ENCODE measurements at regions not wholly inside any gene's neighbourhood (a gene's known extent, or its start where the extent isn't known, plus 50 kb on each side); places are given as distances from the start of the nearest gene placed in this dataset.

DNA sequence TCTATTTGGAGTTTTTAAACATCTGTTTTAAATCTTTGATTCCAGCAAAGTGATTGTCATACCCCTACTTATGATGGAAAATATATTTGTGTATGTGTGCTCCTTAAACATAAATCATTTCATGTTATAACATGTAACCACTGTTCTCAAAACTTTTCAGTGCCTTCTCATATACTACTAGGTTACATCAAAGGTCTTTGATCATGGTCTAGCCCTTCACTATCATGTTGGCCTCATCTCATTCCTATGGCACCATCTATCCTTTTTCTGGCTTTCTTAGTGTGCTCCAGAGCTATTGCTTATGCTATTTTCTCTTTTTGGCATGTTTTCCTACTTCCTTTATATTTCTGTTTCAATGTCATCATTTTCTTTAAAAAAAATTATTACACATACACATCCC is 367.9 kb upstream of the SLC39A10 start:
- TF ChIP-seq, protein P1, sequence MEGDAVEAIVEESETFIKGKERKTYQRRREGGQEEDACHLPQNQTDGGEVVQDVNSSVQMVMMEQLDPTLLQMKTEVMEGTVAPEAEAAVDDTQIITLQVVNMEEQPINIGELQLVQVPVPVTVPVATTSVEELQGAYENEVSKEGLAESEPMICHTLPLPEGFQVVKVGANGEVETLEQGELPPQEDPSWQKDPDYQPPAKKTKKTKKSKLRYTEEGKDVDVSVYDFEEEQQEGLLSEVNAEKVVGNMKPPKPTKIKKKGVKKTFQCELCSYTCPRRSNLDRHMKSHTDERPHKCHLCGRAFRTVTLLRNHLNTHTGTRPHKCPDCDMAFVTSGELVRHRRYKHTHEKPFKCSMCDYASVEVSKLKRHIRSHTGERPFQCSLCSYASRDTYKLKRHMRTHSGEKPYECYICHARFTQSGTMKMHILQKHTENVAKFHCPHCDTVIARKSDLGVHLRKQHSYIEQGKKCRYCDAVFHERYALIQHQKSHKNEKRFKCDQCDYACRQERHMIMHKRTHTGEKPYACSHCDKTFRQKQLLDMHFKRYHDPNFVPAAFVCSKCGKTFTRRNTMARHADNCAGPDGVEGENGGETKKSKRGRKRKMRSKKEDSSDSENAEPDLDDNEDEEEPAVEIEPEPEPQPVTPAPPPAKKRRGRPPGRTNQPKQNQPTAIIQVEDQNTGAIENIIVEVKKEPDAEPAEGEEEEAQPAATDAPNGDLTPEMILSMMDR (IDR thresholded peaks at IDR 0.05; ENCODE audit: poor library complexity, severe bottlenecking), result no peak
- H3K9me3 ChIP-seq (ENCODE audit: severe bottlenecking), result no peaks in the 10 kb centered on the region
- no peaks in the 10 kb centered on the region for H3K36me3 ChIP-seq (ENCODE audit: low read depth)
- H3K4me1 ChIP-seq (ENCODE audit: insufficient read depth, poor library complexity, severe bottlenecking), result no peaks in the 10 kb centered on the region
- H3K27ac ChIP-seq (ENCODE audit: poor library complexity, severe bottlenecking), result no peak overlapping the region
- ATAC-seq (ENCODE audit: low read depth), result no peak
- H3K27me3 ChIP-seq (ENCODE audit: insufficient read depth, poor library complexity, severe bottlenecking), result no peaks in the 10 kb centered on the region
- H3K4me3 ChIP-seq (ENCODE audit: severe bottlenecking), result no peak overlapping the region
- no peak for DNase-seq (ENCODE audit: low spot score)

DNA sequence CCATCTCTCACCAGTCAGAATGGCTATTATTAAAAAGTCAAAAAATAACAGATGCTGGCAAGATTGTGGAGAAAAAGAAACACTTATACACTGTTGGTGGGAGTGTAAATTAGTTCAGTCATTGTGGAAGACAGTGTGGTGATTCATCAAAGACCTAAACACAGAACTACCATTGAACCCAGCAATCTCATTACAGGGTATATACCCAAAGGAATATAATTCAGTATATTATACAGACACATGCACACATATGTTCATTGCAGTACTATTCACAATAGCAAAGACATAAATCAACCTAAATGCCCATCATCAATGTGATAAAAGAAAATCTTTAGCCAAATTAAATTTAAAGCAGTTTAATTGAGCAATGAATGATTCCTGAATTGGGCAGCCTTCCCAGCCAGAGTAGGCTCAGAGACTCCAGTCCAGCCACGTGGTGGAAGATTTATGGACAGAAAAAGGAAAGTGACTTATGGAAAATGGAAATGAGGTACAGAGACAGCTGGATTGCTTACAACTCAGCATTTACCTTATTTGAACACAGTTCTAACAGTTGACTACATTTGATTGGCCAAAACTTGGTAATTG is 377.1 kb upstream of the SLC39A10 start:
- no peaks in the 10 kb centered on the region for H3K4me1 ChIP-seq (ENCODE audit: insufficient read depth, poor library complexity, severe bottlenecking)
- no peak overlapping the region for H3K27ac ChIP-seq (ENCODE audit: poor library complexity, severe bottlenecking)
- DNase-seq (ENCODE audit: low spot score), result no peak
- H3K36me3 ChIP-seq (ENCODE audit: low read depth), result no peaks in the 10 kb centered on the region
- H3K9me3 ChIP-seq (ENCODE audit: severe bottlenecking), result no peaks in the 10 kb centered on the region
- TF ChIP-seq, protein P1 (IDR thresholded peaks at IDR 0.05; ENCODE audit: poor library complexity, severe bottlenecking), result no peak
- ATAC-seq (ENCODE audit: low read depth), result no peak
- no peaks in the 10 kb centered on the region for H3K27me3 ChIP-seq (ENCODE audit: insufficient read depth, poor library complexity, severe bottlenecking)
- H3K4me3 ChIP-seq (ENCODE audit: severe bottlenecking), result no peak overlapping the region

DNA sequence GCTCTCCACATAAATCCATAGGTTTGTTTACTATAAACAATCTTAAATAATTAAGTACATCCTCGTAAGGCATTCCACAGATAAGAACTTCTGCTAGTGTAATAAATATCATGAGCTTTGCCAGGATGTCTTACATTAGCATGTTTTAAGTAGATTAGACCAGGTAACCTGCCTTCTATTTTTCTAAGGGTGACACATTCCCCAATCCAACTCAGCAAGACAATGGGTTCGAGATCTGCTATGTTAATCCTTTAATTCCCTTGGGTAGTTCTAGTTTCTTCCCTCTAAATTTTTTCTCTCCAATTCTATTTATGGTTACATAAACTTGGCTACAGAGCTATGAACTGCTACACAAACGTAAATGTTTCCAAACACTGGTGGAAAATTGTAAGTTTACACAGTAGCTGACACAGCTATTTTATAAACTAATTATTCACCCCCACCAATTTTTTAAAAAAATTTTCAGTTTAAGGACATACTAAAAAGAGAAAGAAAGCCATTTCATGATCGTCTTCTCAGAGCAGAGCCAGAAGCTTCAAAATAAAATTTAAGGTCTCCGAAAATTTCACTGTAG is 386.5 kb upstream of the SLC39A10 start:
- no peaks in the 10 kb centered on the region for H3K27me3 ChIP-seq (ENCODE audit: insufficient read depth, poor library complexity, severe bottlenecking)
- no peaks in the 10 kb centered on the region for H3K9me3 ChIP-seq (ENCODE audit: severe bottlenecking)
- H3K4me1 ChIP-seq (ENCODE audit: insufficient read depth, poor library complexity, severe bottlenecking), result no peaks in the 10 kb centered on the region
- no peak for DNase-seq (ENCODE audit: low spot score)
- no peak overlapping the region for H3K27ac ChIP-seq (ENCODE audit: poor library complexity, severe bottlenecking)
- H3K4me3 ChIP-seq (ENCODE audit: severe bottlenecking), result no peak overlapping the region
- no peaks in the 10 kb centered on the region for H3K36me3 ChIP-seq (ENCODE audit: low read depth)
- TF ChIP-seq, protein P1 (IDR thresholded peaks at IDR 0.05; ENCODE audit: poor library complexity, severe bottlenecking), result no peak
- ATAC-seq (ENCODE audit: low read depth), result no peak

DNA sequence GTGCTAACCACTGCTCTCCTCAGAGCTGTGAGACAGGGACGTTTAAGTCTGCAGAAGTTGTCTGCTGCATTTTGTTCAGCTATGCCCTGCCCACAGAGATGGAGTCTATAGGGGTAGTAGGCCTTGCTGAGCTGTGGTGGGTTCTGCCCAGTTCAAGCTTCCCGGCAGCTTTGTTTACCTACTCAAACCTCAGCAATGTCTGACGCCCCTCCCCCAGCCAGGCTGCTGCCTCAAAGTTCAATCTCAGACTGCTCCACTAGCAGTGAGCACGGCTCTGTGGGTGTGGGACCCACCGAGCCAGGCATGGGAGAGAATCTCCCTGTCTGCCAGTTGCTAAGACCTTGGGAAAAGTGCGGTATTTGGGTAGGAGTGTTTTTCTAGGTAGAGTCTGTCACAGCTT is 387.8 kb upstream of the SLC39A10 start:
- DNase-seq (ENCODE audit: low spot score) (no peak), ATAC-seq (ENCODE audit: low read depth) (no peak)
- no peaks in the 10 kb centered on the region for H3K4me1 ChIP-seq (ENCODE audit: insufficient read depth, poor library complexity, severe bottlenecking)
- no peaks in the 10 kb centered on the region for H3K9me3 ChIP-seq (ENCODE audit: severe bottlenecking)
- H3K27me3 ChIP-seq (ENCODE audit: insufficient read depth, poor library complexity, severe bottlenecking), result no peaks in the 10 kb centered on the region
- no peaks in the 10 kb centered on the region for H3K36me3 ChIP-seq (ENCODE audit: low read depth)
- TF ChIP-seq, protein P1 (IDR thresholded peaks at IDR 0.05; ENCODE audit: poor library complexity, severe bottlenecking), result no peak
- no peak overlapping the region for H3K27ac ChIP-seq (ENCODE audit: poor library complexity, severe bottlenecking)
- H3K4me3 ChIP-seq (ENCODE audit: severe bottlenecking), result no peak overlapping the region

DNA sequence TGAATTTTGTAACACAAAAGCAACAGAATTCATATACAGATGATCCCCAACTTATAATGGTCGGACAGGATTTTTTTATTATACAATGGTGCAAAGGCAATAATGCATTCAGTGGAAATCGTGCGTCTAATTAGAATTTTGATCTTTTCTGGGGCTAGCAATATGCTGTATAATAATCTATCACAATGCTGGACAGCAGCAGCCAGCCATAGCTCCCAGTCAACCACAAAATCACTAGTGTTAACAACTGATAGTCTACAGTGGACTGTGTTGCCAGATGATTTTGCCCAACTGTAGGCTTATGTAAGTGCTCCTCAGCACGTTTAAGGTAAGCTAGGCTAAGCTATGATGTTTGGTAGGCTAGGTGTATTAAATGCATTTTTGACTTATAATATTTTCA is 399.0 kb upstream of the SLC39A10 start:
- TF ChIP-seq, protein P1 (IDR thresholded peaks at IDR 0.05; ENCODE audit: poor library complexity, severe bottlenecking), result no peak
- DNase-seq (ENCODE audit: low spot score) (no peak), ATAC-seq (ENCODE audit: low read depth) (no peak)
- no peaks in the 10 kb centered on the region for H3K27me3 ChIP-seq (ENCODE audit: insufficient read depth, poor library complexity, severe bottlenecking)
- H3K27ac ChIP-seq (ENCODE audit: poor library complexity, severe bottlenecking), result no peak overlapping the region
- no peaks in the 10 kb centered on the region for H3K9me3 ChIP-seq (ENCODE audit: severe bottlenecking)
- H3K36me3 ChIP-seq (ENCODE audit: low read depth), result no peaks in the 10 kb centered on the region
- H3K4me1 ChIP-seq (ENCODE audit: insufficient read depth, poor library complexity, severe bottlenecking), result no peaks in the 10 kb centered on the region
- H3K4me3 ChIP-seq (ENCODE audit: severe bottlenecking), result no peak overlapping the region
